GM20000 (cell line): ENCODE measurements at regions not wholly inside any gene's neighbourhood (a gene's known extent, or its start where the extent isn't known, plus 50 kb on each side); places are given as distances from the start of the nearest gene placed in this dataset.

Experiments used
- DNase-seq: peaks from one replicate; pipeline ENCODE4 v3.0.0; 2012; ENCODE audit warnings: low spot score
- CTCF ChIP-seq: IDR thresholded peaks from 2 replicates; pipeline ENCODE4 v1.5.1; 2012; ENCODE audit warnings: mild to moderate bottlenecking, control low read depth; ENCODE audit errors: extremely low read depth, missing control alignments

DNA sequence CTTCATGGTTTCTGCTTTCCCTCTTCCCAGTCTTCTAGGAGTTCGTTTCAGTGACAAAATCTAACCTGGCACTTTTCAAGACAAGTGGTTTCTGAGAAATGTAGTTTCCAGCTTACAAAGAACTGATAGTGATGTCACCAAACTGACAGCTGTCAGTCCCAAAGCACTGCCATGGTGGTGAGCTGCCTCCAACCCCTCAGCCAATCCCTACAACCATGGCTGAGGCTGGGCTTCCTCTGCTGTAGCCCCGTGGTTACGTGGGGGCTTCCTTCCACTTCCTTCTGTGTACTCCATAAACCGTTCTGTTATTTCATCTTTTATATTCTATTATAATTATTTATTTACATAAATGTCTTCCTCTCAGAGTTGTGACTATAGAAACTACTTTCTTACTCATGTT lies 198.6 kb upstream of the AGA start:
- DNase-seq: no peak
- TF ChIP-seq CTCF: no peak

- no peak for DNase-seq
- TF ChIP-seq CTCF: no peak
Observed at GRCh38 chr4:177660223-177660622, 218.0 kb upstream of the AGA start.

- TF ChIP-seq CTCF: no peak
- no peak for DNase-seq
Observed at GRCh38 chr4:177667687-177668086, 225.4 kb upstream of the AGA start.

DNA sequence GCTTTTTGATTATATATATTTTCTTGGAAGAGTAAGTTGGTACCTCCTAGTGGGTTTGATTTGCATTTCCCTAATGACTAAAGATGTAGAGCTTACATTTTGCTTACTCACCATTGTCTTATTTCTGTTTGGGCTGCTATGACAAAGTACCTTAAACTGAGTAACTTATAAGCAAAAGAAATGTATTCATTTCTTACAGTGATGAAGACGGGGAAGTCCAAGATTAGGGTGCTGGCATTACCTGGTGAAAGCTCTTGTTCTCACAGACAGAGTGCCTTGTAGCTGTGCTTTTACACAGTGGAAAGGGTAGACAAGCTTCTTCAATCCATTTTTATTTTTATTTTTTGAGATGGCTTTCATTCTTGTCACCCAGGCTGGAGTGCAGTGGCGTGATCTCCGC lies 229.2 kb upstream of the AGA start:
- no peak for TF ChIP-seq CTCF
- DNase-seq: no peak

- DNase-seq: no peak
- no peak for TF ChIP-seq CTCF
Observed at GRCh38 chr4:177671845-177672244, 229.6 kb upstream of the AGA start.

- no peak for DNase-seq
- TF ChIP-seq CTCF: no peak
Observed at GRCh38 chr4:177673985-177674489, 231.8 kb upstream of the AGA start.

GRCh38 chr4:177680308-177680707 lies 238.1 kb upstream of the AGA start:
- no peak for TF ChIP-seq CTCF
- DNase-seq: no peak
